ENCODE measurements at regions not wholly inside any gene's neighbourhood (a gene's known extent, or its start where the extent isn't known, plus 50 kb on each side); places are given as distances from the start of the nearest gene placed in this dataset.

- H3K4me1 ChIP-seq, result no peaks in the 10 kb centered on the region
- Mint-ChIP-seq H3K27ac (no peak overlapping the region), H3K4me1 (peaks cover 20% of the 10 kb centered on the region), H3K36me3 (no peaks in the 10 kb centered on the region), H3K4me3 (no peak overlapping the region), H3K27me3 (ENCODE audit: insufficient read depth, low read depth) (peaks cover 2% of the 10 kb centered on the region), H3K9me3 (no peaks in the 10 kb centered on the region)
- H3K27ac ChIP-seq, result no peak overlapping the region
- H3K4me3 ChIP-seq, result no peak overlapping the region
- TF ChIP-seq EZH2 (IDR thresholded peaks at IDR 0.05) (no peak), CTCF (IDR thresholded peaks at IDR 0.05) (no peak), EZH2phosphoT487 (IDR thresholded peaks at IDR 0.05) (no peak)
- H3K9ac ChIP-seq, result no peak overlapping the region
- no peaks in the 10 kb centered on the region for H3K27me3 ChIP-seq
- H3K4me2 ChIP-seq, result no peak overlapping the region
- peaks cover 22% of the 10 kb centered on the region for H3K9me3 ChIP-seq (ENCODE audit: low read depth)
- no peaks in the 10 kb centered on the region for H3F3A ChIP-seq (ENCODE audit: low read depth)
- H3K36me3 ChIP-seq, result no peaks in the 10 kb centered on the region
- H3K79me2 ChIP-seq (ENCODE audit: low read depth), result no peaks in the 10 kb centered on the region
- no peaks in the 10 kb centered on the region for H4K20me1 ChIP-seq (ENCODE audit: low read depth)
- DNase-seq (ENCODE audit: low spot score), result no peak
- no peak overlapping the region for H2AFZ ChIP-seq (replicated peaks)
Observed at GRCh38 chr15:55005679-55006078, 191.1 kb downstream of the RSL24D1 start.

GRCh38 chr15:55003965-55004873, 192.5 kb downstream of the RSL24D1 start:
- H3K9me3 ChIP-seq (ENCODE audit: low read depth), result peaks cover 28% of the 10 kb centered on the region

DNA sequence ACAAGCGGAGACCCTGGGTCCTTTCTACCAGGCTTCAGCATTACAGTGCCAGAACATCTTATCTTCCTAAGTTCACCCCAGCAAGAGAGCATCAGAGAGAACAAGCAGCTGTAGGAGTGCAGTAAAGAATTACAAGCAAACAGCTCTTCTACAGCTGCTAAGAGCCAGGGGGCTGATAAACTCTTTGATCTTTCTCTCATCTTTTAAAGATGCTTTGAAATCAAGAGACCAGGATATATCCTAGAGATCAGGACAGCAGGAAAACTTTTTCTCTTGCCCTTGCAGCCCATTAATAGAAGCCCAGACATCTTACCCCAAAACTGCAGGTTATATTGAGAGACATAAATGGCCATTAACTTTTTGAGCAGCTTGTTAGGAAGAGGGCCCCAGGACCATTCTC, 198.1 kb downstream of the RSL24D1 start:
- Histone ChIP-seq H4K20me1 (ENCODE audit: low read depth) (no peaks in the 10 kb centered on the region), H2AFZ (replicated peaks) (no peak overlapping the region), H3K27ac (no peak overlapping the region), H3K36me3 (no peaks in the 10 kb centered on the region), H3K4me2 (no peak overlapping the region), H3F3A (ENCODE audit: low read depth) (no peaks in the 10 kb centered on the region), H3K4me3 (no peak overlapping the region), H3K9me3 (ENCODE audit: low read depth) (peaks cover 27% of the 10 kb centered on the region), H3K9ac (no peak overlapping the region), H3K27me3 (no peaks in the 10 kb centered on the region), H3K4me1 (no peaks in the 10 kb centered on the region), H3K79me2 (ENCODE audit: low read depth) (no peaks in the 10 kb centered on the region)
- H3K36me3 Mint-ChIP-seq, result no peaks in the 10 kb centered on the region
- H3K27ac Mint-ChIP-seq, result no peak overlapping the region
- no peaks in the 10 kb centered on the region for H3K27me3 Mint-ChIP-seq (ENCODE audit: insufficient read depth, low read depth)
- no peaks in the 10 kb centered on the region for H3K9me3 Mint-ChIP-seq
- peaks cover 1% of the 10 kb centered on the region for H3K4me1 Mint-ChIP-seq
- DNase-seq (ENCODE audit: low spot score), result no peak
- no peak for TF ChIP-seq EZH2 (IDR thresholded peaks at IDR 0.05)
- TF ChIP-seq CTCF (IDR thresholded peaks at IDR 0.05), result no peak
- no peak for TF ChIP-seq EZH2phosphoT487 (IDR thresholded peaks at IDR 0.05)
- no peak overlapping the region for H3K4me3 Mint-ChIP-seq

More at GRCh38 chr15:55003965-55004873, 192.5 kb downstream of the RSL24D1 start:
- Histone ChIP-seq H3K27ac (no peak overlapping the region), H3K36me3 (no peaks in the 10 kb centered on the region), H3K9ac (no peak overlapping the region), H4K20me1 (ENCODE audit: low read depth) (no peaks in the 10 kb centered on the region), H3K79me2 (ENCODE audit: low read depth) (no peaks in the 10 kb centered on the region), H3K4me3 (no peak overlapping the region), H3K4me1 (no peaks in the 10 kb centered on the region), H2AFZ (replicated peaks) (no peak overlapping the region), H3F3A (ENCODE audit: low read depth) (no peaks in the 10 kb centered on the region), H3K4me2 (no peak overlapping the region), H3K27me3 (no peaks in the 10 kb centered on the region)
- Mint-ChIP-seq H3K27ac (peak overlapping the region; percentile 42), H3K36me3 (no peaks in the 10 kb centered on the region), H3K4me3 (peak overlapping the region; percentile 5), H3K9me3 (no peaks in the 10 kb centered on the region), H3K27me3 (ENCODE audit: insufficient read depth, low read depth) (no peaks in the 10 kb centered on the region), H3K4me1 (peaks cover 20% of the 10 kb centered on the region)
- DNase-seq (ENCODE audit: low spot score), result no peak
- no peak for TF ChIP-seq EZH2phosphoT487 (IDR thresholded peaks at IDR 0.05)
- no peak for TF ChIP-seq EZH2 (IDR thresholded peaks at IDR 0.05)
- TF ChIP-seq CTCF (IDR thresholded peaks at IDR 0.05), result no peak
